Left hindlimb (tissue), 1 donor: ENCODE measurements at regions not wholly inside any gene's neighbourhood (a gene's known extent, or its start where the extent isn't known, plus 50 kb on each side); places are given as distances from the start of the nearest gene placed in this dataset.

Experiments
- DNase-seq: peaks from one replicate; pipeline ENCODE4 v3.0.0-alpha.2; 2018

DNA sequence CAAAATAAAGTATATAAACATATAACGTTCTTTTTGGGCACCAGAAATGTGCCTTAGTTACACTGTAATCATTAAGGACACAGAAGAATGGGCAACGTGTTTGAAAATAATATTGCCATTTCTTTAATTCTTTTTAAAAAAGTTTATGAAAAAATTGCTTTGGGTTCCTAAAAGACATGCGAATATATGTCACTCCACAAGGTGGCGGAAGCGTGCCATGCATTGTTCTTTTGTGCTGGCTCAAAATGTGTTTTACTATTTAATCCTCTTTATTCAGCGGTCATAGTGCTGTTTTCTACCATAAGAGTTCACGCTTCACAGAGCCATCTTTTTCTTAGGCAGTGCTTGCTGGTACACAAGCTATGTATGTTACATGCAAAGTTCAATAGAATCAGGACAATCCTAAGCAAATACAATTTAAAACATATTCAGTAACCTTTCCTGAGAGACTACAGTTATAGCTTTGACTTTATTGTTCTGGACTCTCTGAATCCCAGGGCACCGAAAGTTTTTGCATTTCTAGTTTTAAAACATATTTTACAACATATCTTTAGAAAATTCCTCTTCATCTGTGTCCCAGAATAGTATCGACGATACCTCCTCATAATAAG is 147.8 kb upstream of the ERBB4 start:
- peak; percentile 49 for DNase-seq

DNA sequence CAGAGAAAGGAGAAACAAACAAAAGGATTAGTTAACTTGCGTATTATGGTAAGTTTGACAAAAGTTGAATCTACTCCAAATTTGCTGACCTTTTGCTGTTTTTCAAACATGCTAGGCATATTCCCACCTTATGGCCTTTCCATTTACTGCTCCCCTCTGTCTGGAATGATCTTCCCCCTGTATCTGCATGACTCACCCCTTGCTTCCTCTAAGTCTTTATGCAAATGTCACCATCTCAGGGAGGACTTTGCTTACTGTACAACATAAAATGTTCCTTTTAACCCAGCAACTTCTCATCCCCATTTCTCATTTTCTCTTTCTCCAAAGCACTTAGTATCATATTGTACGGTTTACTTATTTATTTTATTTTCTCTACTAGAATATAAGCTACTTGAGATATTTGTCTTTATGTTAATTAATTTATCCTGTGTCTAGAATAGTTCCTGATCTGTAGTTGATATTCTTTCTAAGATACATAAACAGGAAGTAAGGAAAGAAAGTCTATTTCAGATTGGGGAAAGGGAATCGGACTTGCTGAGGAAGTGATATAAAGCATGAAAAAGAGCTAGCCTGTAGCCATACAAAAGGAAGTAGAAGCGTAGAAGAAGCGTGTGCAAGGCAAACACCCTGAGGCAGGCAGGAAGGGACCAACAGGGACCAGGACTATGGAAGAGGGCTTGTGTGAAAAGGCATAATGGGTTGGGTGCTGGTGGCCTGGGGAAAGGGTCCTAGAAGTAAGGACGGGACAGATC is 144.9 kb upstream of the ERBB4 start:
- no peak for DNase-seq

DNA sequence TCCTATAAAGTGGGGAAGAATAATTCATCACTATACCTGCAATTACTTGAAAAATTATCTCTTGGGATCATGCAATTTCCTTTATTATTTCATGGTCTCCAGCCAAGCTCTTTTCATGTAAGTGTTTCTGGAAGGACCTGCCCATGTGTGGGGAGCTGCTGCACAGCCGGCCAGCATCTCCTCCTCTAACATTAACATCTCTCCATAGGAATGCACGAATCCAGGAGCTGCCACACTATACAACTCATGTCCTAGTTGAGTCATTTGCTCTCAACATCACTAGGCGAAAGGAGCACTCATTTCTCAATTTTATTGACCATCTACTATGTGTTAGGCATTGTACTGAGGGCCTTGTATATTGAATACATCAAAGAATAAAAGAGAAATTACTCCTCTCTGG is 144.3 kb upstream of the ERBB4 start:
- no peak for DNase-seq

DNA sequence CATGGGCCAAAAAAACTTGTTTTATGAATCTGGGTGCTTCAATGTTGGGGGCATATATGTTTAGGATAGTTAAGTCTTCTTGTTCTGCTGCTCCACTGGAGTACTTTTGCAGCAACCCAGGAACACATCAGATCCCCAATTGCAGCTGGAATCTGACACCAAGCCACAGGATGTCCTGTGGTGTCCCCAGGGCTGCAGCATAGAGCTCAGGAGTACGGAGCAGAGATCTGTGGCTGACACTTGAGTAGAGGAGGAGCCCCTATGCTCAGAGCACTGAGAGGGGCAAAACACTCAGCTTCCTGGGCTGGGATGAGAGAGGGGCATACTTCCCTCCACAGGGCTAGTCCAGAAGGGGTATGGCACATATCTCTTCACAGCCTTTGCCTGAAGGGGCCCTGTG is 138.9 kb upstream of the ERBB4 start:
- no peak for DNase-seq

GRCh38 chr2:212672186-212672585 is 133.6 kb upstream of the ERBB4 start:
- no peak for DNase-seq

GRCh38 chr2:212669761-212670160 is 131.2 kb upstream of the ERBB4 start:
- no peak for DNase-seq

- no peak for DNase-seq
Measured at GRCh38 chr2:212667751-212668316, 129.2 kb upstream of the ERBB4 start.

- DNase-seq, result no peak
Measured at GRCh38 chr2:212665948-212666347, 127.3 kb upstream of the ERBB4 start.

DNA sequence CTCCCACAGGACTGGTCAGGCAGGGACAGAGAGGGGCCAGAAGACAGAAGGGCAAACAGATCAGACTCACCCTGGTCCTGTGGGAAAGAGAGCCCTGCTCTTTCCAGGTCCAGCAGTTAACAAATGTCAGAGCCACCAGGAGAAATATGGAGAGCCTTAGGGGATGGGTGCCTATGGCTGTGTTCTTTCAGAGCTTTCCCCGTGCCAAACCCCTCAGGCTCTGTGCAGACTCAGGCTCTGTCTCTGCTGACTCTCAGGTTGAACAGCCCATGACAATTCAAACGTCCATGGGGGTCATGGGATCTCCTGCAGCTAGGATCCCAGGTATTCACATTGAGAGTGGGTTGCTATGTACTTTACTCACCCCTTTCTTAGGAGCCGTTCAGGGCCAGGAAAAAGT is 120.8 kb upstream of the ERBB4 start:
- DNase-seq, result no peak

DNA sequence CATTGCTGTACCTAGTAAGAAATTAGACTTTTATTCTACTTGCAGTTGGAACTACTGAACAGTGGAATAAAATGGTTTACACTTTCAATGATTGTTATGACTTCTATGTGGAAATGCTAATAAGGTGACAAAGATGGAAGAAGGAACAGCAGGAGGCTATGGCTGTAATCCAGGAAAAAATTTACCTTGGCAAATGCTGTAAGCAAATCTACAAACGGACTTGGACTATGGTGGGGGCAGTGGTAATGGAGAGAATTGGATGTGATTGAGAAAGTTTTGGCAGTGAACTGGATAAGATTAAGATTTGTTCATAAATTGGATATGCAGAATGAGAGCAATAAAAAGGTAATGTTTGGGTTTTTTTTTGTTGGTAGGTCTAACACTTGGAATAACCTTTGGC is 111.0 kb upstream of the ERBB4 start:
- no peak for DNase-seq

GRCh38 chr2:212646698-212647366 is 108.2 kb upstream of the ERBB4 start:
- DNase-seq, result no peak

DNA sequence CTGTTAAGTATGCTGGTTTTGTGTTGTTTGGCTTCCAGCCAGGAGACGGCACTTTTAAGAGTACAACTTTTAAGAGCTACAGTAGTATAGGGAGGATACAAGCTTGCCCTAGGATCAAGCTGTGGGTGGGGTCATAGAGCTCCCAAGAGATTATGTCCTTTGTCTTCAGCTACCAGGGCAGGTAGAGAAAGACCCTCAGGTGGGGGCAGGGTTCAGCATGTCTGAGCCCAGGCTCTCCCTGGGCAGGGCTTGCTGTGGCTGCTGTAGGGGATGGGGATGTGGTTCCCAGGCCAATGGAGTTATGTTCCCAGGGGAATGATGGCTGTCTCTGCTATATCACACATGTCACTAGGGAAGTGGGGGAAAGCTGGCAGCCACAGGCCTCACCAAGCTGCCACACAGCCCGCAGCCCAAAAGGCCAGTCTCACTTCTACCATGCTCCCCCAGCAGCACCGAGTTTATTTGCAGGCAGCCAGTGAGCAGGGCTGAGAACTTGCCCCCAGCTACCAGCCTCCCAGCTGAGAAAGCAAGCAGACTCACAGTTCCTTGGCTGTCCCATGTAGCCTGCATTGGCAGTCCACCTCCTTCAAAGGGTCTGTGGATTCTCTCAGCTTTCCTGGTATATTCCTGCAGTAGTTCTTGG is 105.7 kb upstream of the ERBB4 start:
- DNase-seq, result no peak

DNA sequence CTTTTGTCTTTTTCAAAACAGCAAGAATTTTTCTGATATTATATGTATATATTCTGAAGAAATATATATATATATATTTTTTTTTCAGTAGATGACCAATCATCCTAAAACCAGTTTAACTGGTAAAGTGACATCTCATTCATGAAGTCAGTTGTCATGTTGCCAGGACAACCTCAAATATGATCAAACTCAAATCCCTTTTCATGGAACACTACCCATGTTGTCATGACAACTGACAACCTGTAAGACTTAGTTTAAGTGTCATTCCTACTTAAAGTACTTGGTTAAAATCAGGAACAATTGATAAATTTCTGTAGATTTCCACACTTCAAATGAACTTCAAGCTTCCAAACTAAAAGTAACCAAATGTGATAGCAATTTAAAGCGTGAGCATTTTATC is 101.8 kb upstream of the ERBB4 start:
- DNase-seq, result no peak

GRCh38 chr2:212638694-212639093 is 100.1 kb upstream of the ERBB4 start:
- DNase-seq, result no peak

- DNase-seq, result no peak
Measured at GRCh38 chr2:212628586-212628985, 90.0 kb upstream of the ERBB4 start.

DNA sequence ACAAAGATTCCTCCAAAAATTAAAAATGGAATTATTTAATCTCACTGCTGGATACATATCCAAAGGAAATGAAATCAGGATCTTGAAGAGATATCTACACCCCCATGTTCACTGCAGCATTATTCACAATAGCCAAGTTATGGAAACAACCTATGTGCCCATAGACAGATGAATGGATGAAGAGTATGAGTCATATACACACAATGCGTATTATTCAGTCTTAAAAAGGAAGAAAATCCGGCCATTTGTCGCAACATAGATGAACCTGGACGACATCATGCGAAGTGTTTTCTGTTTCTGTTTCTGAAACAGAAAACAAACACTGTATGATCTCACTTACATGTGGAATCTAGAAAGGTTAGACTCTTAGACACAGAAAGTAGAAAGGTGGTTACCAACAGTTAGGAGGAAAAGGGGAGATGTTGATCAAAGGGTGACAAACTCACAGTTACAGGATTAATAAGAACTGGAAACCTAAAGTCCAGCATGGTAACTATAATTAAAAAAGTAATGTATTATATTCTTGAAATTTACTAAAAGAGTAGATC is 87.8 kb upstream of the ERBB4 start:
- DNase-seq, result no peak

- no peak for DNase-seq
Measured at GRCh38 chr2:212619954-212620353, 81.4 kb upstream of the ERBB4 start.

DNA sequence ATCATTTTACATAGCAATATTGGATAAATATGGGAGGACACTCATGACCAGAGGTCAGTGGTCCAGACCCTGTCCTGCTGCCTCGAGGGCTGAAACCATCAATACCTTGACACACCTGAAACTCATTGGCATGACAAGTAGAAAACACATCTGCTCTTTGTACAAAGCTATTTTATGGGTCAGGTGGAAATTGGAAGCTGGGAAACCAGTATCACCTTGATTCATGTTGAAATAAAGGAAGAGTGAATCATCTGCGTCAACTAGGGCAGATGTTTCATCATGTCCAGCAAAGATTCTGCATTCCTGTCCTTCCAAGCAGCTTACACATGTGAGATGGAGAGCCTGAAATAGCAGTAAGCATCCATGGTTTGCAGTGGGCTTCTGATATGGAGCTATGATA is 80.0 kb upstream of the ERBB4 start:
- no peak for DNase-seq

GRCh38 chr2:212610872-212611425 is 72.3 kb upstream of the ERBB4 start:
- no peak for DNase-seq

- DNase-seq, result no peak
Measured at GRCh38 chr2:212609479-212609878, 70.9 kb upstream of the ERBB4 start.

DNA sequence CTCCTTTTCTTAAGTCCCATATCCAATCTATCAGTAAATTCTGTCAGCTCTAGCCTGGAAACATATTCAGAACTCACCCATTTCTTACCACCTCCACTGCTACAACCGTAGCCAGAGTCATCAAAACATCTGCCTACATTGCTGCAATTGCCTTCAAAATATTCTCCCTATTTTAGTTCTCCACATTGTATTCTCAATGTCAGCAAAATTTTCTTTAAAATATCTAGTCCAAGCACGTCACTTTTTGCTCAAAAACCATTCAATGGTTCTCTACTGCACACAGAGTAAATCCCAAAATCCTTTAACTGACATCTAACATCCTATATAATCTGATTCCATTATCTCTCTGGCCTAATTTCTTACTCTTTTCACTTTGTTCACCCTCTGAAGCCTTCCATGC is 68.5 kb upstream of the ERBB4 start:
- DNase-seq, result no peak

DNA sequence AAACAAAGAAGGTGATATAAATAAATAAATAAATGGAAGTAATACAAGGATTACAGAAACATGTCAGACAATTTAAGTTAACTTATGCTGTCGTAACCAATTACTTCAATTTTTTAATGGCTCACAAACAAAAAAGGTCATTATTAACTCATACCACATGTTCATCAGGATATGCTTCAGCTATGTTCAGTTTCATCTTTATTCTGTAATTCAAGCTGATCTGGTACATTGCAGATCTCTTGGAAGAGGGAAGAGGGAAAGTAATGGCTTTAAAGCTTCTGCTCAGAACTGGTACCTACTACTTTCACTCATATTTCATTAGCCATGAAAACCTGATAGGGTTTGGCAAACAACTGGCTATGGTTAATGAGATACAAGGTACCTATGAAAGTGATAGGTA is 67.6 kb upstream of the ERBB4 start:
- no peak for DNase-seq

DNA sequence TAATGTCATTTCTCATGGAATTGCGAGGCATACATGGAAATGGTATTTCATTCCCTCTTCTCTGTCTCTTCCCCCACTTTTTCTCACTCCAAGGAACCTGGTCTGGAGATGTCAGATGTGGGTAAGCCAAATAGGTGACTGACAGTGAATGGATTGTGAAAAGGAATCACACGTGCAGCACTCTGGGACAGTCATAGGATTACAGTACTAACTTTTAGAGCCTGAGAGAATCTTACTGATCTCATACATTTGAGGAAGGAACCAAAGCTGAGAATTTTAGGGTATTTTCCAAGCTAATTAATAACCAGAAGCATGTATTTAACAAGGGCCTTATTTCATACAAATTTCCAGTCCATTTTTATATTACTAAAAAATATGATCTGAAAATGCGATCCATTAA is 58.1 kb upstream of the ERBB4 start:
- no peak for DNase-seq
